GM19463 (cell line): ENCODE measurements at regions not wholly inside any gene's neighbourhood (a gene's known extent, or its start where the extent isn't known, plus 50 kb on each side); places are given as distances from the start of the nearest gene placed in this dataset.
"Not testable (repeated sequence)": the region's sequence is repeated elsewhere in the genome, so short reads cannot be mapped to it uniquely, and the experiment has no call there.

Source experiments
- ATAC-seq: cut with Tn5 transposase; IDR thresholded peaks from one replicate; pipeline ENCODE4 v1.9.1; 2021; ENCODE audit warnings: mild to moderate bottlenecking, moderate library complexity; ENCODE audit not compliant: unreplicated experiment

DNA sequence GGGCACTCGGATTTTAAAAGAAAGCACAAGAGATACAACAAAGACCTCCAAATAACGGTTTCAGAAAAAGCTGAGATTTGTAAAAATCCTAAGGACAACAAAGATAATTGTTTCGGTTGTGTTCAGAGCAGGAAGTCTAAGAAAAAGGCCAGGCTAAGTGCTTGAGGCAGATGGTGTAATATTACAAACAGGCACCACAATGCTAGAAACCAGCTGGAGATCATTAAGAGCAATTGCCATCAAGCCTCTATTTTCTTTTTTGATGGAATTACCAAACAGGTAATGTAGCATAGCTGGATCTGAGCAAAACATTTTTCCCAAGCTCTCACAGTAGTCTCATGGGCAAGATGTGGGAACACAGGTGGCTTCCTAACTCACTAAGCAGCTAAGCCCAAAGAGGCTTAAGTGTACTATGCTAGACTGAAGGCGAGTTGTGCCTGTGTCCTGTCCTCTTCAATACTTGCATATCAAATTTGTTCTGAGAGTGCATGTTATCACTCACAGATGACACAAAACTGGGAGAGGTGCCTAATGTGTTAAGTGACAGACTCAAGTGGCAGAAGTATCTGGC lies 161.6 kb downstream of the GLUL start:
- ATAC-seq: no peak

GRCh38 chr1:182229451-182229850 lies 162.1 kb downstream of the GLUL start:
- no peak for ATAC-seq

DNA sequence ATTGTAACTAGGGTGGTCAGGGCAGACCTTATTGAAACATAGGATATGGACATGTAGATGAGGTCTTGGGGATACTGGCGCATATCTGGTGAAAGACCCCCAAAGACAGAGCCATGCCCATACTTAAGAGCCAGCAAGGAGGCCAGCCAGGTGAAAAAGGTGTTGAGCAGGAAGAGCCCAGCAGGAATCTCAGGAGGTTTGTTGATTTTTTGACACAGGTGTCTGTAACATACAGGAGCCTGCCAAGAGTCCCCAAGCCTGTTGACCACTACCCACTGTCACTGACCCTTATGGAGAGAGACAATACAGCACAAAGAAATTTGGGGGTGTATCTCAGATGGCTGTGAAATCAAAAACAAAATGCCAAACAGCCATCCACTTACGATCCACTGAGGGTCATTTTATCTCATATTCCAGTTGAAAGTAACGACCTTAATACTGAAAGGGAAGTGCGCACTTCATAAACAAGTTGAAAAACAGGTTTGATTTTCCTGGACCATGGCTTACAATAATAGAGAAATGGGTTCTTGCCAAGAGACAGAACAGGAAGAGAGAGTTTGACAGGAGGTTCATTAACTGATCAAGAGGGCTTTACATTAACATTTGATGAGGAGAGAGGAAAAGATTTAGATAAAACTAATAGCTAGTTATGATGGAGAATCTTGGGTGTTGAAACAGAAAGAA lies 163.6 kb downstream of the GLUL start:
- no peak for ATAC-seq

GRCh38 chr1:182226618-182227017 lies 165.0 kb downstream of the GLUL start:
- no peak for ATAC-seq

GRCh38 chr1:182225755-182226154 lies 164.2 kb upstream of the ZNF648 start:
- ATAC-seq: not testable (repeated sequence)

DNA sequence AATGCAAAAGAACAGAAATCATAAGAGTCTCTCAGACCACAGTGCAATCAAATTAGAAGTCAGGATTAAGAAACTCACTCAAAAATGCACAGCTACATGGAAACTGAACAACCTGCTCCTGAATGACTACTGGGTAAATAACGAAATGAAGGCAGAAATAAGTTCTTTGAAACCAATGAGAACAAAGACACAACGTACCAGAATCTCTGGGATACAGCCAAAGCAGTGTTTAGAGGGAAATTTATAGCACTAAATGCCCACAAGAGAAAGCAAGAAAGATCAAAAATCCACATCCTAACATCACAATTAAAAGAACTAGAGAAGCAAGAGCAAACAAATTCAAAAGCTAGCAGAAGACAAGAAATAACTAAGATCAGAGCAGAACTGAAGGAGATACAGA lies 160.5 kb upstream of the ZNF648 start:
- ATAC-seq: not testable (repeated sequence)

DNA sequence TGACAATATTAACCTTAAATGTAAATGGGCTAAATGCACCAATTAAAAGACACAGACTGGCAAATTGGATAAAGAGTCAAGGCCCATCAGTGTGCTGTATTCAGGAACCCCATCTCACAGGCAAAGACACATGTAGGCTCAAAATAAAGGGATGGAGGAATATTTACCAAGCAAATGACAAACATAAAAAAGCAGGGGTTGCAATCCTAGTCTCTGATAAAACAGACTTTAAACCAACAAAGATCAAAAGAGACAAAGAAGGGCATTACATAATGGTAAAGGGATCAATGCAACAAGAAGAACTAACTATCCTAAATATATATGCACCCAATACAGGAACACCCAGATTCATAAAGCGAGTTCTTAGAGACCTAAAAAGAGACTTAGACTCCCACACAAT lies 159.9 kb upstream of the ZNF648 start:
- ATAC-seq: not testable (repeated sequence)

DNA sequence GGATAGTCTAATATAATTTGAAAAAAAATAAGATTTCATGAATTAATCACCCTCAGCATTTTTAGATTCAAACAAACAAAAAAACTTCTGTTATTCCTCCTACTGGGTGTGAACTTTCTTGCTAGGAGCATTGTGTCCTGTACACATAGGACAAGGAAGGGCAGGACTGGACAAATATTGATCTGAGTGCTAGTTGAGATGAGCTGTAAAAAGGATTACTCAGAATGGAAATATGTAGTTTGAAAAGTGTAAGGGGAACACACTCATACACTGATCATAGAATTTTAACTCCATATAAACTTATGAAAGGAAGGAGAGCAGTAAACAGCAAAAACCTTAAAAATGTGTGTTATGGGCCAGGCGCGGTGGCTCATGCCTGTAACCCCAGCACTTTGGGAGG lies 156.5 kb upstream of the ZNF648 start:
- ATAC-seq: no peak

DNA sequence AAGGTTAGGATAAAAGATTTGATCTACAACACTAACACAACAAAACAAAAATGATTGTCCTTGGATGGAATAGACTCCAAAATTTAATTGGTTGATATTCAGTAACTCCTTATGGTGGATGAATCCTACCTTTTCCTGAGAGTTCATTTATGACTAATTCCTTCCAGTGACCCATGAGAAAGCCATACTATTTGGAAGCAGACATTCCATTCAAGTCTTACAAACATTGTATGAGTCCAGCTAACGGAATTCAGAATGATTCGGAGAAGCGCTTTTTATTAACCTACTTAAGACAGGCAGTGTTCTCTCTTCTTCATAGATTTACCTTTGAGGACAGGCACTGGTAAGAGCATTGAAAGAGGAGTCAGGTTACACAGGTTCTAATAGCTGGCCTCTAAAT lies 155.6 kb upstream of the ZNF648 start:
- ATAC-seq: no peak

GRCh38 chr1:182215764-182216163 lies 154.3 kb upstream of the ZNF648 start:
- no peak for ATAC-seq

DNA sequence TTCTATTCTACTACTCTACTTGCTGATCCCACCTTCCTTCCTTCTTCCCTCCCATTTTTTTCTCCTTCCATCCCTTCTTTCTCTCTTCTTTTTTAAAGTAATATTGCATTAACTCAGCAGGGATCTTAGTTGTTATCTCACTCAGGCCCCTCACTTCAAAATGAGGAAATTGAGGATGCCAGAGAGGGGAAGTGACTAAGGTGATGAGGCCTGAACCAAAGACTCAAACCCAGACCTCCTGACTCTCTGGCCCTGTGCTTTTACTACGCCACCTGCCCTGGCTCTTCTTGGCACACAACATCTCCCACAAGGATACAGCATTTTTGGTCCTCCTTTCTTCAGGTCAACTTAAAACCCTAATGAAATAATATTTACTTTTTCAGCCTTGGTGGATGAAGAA lies 151.7 kb upstream of the ZNF648 start:
- ATAC-seq: no peak

- no peak for ATAC-seq
Measured at GRCh38 chr1:182211386-182211785, 149.9 kb upstream of the ZNF648 start.

DNA sequence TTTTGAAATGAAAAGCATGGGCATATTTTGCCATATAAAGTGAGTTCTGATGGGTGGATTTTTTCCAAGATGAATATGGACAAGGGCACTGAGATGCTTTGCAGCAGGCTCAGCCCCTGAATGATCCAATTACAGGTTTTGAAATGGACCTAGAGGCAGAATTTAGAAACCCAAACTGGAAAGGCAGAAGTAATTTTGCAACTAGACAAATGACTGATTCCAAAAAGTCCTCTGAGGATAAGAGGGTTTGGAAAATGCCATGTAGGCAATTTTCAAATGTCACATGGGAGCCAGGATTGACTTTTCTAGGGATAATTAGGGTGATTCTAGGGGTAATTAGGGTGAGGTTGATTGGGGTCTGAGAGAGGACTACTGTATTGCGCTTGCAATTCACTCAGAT lies 148.9 kb upstream of the ZNF648 start:
- ATAC-seq: no peak

DNA sequence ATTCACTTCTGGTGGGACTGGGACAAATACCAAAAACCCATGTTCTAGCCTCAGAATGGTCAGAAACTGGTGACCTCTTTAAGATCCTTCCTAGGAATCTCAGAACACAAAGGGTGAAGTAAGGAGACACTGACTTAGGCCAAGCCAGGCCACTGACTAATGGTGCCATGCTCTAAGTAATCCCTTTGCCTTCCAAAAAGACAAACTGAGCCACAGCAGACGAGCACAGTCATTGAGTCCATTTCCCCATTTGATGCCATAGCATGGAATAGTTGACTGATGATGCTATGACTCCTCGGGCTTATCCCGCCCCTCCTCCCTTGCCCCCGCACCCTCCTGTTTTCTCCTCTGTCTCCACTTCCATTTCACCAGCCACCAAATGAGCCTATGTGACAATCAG lies 145.8 kb upstream of the ZNF648 start:
- ATAC-seq: no peak

GRCh38 chr1:182206626-182207239 lies 145.2 kb upstream of the ZNF648 start:
- ATAC-seq: no peak

GRCh38 chr1:182205351-182206022 lies 144.0 kb upstream of the ZNF648 start:
- ATAC-seq: no peak

DNA sequence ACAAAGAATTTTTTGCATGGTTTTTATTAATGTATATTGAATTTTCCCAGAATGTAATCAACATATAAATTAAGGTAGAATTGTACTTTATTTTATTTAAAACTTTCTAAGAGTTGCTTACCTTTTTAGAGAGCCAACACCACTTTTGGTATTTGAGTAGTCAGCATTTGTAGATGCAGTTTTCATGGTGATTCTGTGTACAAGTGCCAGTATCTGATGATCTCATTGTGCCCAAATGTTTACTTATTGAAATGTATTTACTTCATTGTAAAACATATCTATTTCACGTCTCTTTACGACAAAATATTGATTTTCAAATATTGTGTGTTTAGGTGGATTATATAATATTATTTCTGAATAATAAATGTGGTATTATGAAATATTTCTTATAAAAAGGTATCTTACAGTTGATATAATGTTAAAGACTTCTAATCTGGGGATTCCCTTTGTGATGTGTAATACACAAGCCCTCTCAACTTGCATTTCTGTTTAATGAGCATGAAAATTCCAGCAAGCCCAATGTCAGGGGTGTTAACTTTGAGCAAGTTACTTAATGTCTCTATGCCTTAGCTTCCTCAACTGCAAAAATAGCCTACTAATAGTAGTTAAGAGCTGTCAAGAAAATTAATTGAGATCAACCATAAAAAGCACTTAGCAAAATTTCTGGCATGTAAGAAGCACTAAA lies 141.8 kb upstream of the ZNF648 start:
- no peak for ATAC-seq

DNA sequence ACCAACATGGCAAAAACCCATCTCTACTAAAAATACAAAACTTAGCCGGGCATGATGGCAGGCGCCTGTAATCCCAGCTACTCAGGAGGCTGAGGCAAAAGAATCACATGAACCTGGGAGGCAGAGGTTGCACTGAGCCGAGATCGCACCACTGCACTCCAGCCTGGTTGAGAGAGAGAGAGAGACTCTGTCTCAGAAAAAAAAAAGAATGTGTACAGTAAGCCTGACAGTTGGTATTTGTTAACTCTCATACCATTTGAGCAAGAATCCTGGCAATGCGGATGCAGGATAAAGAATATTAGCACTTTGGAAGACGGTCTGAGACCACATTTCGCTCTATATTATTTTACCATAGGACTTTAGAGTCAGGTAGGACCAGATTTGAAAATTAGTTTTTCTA lies 140.0 kb upstream of the ZNF648 start:
- ATAC-seq: not testable (repeated sequence)

GRCh38 chr1:182200025-182200812 lies 138.7 kb upstream of the ZNF648 start:
- no peak for ATAC-seq

GRCh38 chr1:182198006-182198605 lies 136.6 kb upstream of the ZNF648 start:
- no peak for ATAC-seq
